ENCODE measurements at regions not wholly inside any gene's neighbourhood (a gene's known extent, or its start where the extent isn't known, plus 50 kb on each side); places are given as distances from the start of the nearest gene placed in this dataset.

GRCh38 chr19:31519256-31519655 lies 170.0 kb upstream of the TSHZ3 start:
- Histone ChIP-seq H3K4me3 (no peak overlapping the region), H3K27ac (no peak overlapping the region), H3K27me3 (no peaks in the 10 kb centered on the region), H3K9me3 (no peaks in the 10 kb centered on the region), H3K36me3 (no peaks in the 10 kb centered on the region), H3K9ac (ENCODE audit: low read depth in 2 of 2, low read length in 2 of 2) (no peak overlapping the region), H3K4me1 (no peaks in the 10 kb centered on the region)
- DNase-seq = no peak
- no peak for TF ChIP-seq CTCF (IDR thresholded peaks at IDR 0.05)
- intact Hi-C loops (cut with DNase I) = no loop called here

- intact Hi-C loops (cut with DNase I) = no loop called here
These were observed 170.7 kb upstream of the TSHZ3 start for GRCh38 chr19:31519908-31520307.

GRCh38 chr19:31520633-31521032 lies 171.4 kb upstream of the TSHZ3 start:
- H3K27ac ChIP-seq = no peak overlapping the region
- H3K36me3 ChIP-seq = no peaks in the 10 kb centered on the region
- no peaks in the 10 kb centered on the region for H3K4me1 ChIP-seq
- no peak for DNase-seq
- no peak overlapping the region for H3K9ac ChIP-seq (ENCODE audit: low read depth in 2 of 2, low read length in 2 of 2)
- intact Hi-C loops (cut with DNase I) = no loop called here
- H3K9me3 ChIP-seq = no peaks in the 10 kb centered on the region
- no peak for TF ChIP-seq CTCF (IDR thresholded peaks at IDR 0.05)
- H3K27me3 ChIP-seq = no peaks in the 10 kb centered on the region
- no peak overlapping the region for H3K4me3 ChIP-seq

More at GRCh38 chr19:31519908-31520307, 170.7 kb upstream of the TSHZ3 start:
- no peak for DNase-seq
- TF ChIP-seq CTCF (IDR thresholded peaks at IDR 0.05) = no peak
- H3K9me3 ChIP-seq = no peaks in the 10 kb centered on the region
- no peak overlapping the region for H3K4me3 ChIP-seq
- no peaks in the 10 kb centered on the region for H3K4me1 ChIP-seq
- no peaks in the 10 kb centered on the region for H3K27me3 ChIP-seq
- H3K36me3 ChIP-seq = no peaks in the 10 kb centered on the region
- H3K27ac ChIP-seq = no peak overlapping the region
- H3K9ac ChIP-seq (ENCODE audit: low read depth in 2 of 2, low read length in 2 of 2) = no peak overlapping the region

- intact Hi-C loops (cut with DNase I) = no loop called here
- TF ChIP-seq CTCF (IDR thresholded peaks at IDR 0.05) = no peak
- Histone ChIP-seq H3K4me3 (no peak overlapping the region), H3K27ac (no peak overlapping the region), H3K27me3 (no peaks in the 10 kb centered on the region), H3K9me3 (no peaks in the 10 kb centered on the region), H3K9ac (ENCODE audit: low read depth in 2 of 2, low read length in 2 of 2) (no peak overlapping the region), H3K36me3 (no peaks in the 10 kb centered on the region), H3K4me1 (no peaks in the 10 kb centered on the region)
- DNase-seq = no peak
These were observed 176.4 kb upstream of the TSHZ3 start for GRCh38 chr19:31525610-31526147.

- no peak overlapping the region for H3K27ac ChIP-seq
- H3K4me3 ChIP-seq = no peak overlapping the region
- TF ChIP-seq CTCF (IDR thresholded peaks at IDR 0.05) = no peak
- intact Hi-C loops (cut with DNase I) = no loop called here
- no peaks in the 10 kb centered on the region for H3K9me3 ChIP-seq
- H3K4me1 ChIP-seq = no peaks in the 10 kb centered on the region
- H3K27me3 ChIP-seq = no peaks in the 10 kb centered on the region
- no peak overlapping the region for H3K9ac ChIP-seq (ENCODE audit: low read depth in 2 of 2, low read length in 2 of 2)
- no peaks in the 10 kb centered on the region for H3K36me3 ChIP-seq
- DNase-seq = no peak
These were observed 178.2 kb upstream of the TSHZ3 start for GRCh38 chr19:31527443-31527842.
